Activated naive CD4-positive, alpha-beta T cell treated with anti-CD3 and anti-CD28 coated beads, Interleukin-2, amount 50 U/mL, for 24 hours (primary cell): ENCODE measurements at regions not wholly inside any gene's neighbourhood (a gene's known extent, or its start where the extent isn't known, plus 50 kb on each side); places are given as distances from the start of the nearest gene placed in this dataset.

Experiments used
- H3K27ac Mint-ChIP-seq: one replicate; pipeline ENCODE4 v1.8.0; 2021; ENCODE audit warnings: mild to moderate bottlenecking, mixed read lengths
- H3K27me3 Mint-ChIP-seq: one replicate; pipeline ENCODE4 v1.8.0; 2021; ENCODE audit warnings: mixed read lengths
- H3K36me3 Mint-ChIP-seq: one replicate; pipeline ENCODE4 v1.8.0; 2021; ENCODE audit warnings: mixed read lengths
- H3K4me1 Mint-ChIP-seq: one replicate; pipeline ENCODE4 v1.8.0; 2021; ENCODE audit warnings: mixed read lengths
- H3K4me3 Mint-ChIP-seq: one replicate; pipeline ENCODE4 v1.8.0; 2021; ENCODE audit warnings: mild to moderate bottlenecking, mixed read lengths
- H3K9me3 Mint-ChIP-seq: one replicate; pipeline ENCODE4 v1.8.0; 2021; ENCODE audit warnings: mixed read lengths

DNA sequence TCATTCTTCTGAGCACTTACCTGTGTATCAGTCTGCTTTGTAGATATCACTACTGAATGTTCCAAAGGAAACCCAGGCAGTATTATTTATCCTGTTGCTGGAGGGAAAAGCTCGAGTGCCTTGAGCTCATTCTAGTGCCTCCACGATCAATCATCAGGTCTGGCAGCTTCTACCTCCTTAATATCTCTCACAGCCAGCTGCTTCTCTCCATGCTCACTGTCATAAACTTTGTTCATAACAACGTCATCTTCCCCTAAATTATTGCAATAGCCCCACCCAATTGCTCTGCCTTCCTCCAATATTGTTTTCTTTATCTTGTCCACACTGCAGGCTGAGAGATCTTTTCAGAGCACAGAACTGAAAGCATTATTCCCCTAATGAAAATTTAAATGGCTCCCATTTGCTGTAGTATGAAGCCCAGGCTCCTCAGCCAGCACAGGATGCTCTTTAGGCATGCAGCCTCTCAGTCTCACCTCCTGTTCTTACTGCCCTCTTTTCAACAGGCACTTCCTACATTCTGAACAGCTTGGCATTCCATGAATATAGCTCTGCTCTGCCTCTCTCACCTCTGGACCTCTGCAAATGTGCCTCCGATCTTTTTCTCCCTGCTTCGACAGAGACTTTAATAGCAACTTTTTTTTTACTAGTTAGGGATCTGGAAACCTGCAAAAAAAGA lies 504.2 kb upstream of the IGFBP7 start:
- H3K9me3 Mint-ChIP-seq, result no peaks in the 10 kb centered on the region
- no peaks in the 10 kb centered on the region for H3K4me1 Mint-ChIP-seq
- no peaks in the 10 kb centered on the region for H3K27me3 Mint-ChIP-seq
- H3K27ac Mint-ChIP-seq, result no peak overlapping the region
- H3K36me3 Mint-ChIP-seq, result no peaks in the 10 kb centered on the region
- no peak overlapping the region for H3K4me3 Mint-ChIP-seq

DNA sequence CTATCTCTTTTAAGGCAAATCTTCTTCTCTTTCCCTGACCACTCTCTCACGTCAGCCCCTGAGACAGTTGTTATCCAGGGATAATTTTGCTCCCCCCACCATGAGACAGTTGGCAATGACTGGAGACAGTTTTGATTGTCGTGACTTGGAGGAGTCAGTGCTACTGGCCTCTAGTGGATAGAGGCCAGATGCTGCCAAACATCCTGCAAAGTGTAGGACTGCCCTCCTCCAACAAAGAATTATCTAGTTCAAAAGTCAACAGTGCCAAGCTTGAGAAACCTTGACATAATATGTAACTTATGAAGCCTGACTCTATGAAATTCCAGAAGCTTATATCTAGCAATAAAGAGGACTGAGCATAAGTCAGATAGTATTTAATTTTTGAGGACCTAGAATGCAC lies 502.1 kb upstream of the IGFBP7 start:
- Mint-ChIP-seq H3K9me3 (no peaks in the 10 kb centered on the region), H3K27me3 (no peaks in the 10 kb centered on the region), H3K4me1 (no peaks in the 10 kb centered on the region), H3K36me3 (no peaks in the 10 kb centered on the region), H3K4me3 (no peak overlapping the region), H3K27ac (no peak overlapping the region)

DNA sequence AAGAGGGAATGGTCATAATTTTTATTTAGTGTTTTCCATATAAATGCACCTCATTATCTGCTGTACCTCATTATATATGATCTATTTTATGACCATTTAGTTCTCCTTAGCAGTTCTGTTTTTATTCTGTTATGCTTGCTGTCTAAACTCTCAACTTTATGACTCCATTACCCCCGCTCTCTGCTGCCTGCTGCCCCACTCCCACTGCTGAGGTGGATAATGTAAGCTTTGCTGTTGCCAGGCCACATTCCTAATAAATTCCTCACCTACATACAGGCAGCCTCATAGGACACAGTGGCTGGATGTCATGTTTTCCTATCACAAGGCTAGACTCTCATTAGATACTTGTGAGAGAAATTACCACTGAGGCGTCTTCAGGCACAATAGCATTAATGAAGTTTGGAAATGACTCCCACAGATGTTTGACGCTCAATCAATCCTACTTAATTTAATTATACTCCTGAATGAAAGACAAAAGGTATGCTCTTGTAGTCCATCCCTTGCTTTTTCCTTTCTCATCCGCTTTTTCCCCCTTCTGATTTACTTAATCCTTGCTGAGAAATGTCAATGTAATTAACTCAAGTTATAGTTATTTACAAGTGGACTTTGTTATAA lies 497.5 kb upstream of the IGFBP7 start:
- Mint-ChIP-seq H3K36me3 (no peaks in the 10 kb centered on the region), H3K4me1 (no peaks in the 10 kb centered on the region), H3K9me3 (peaks cover 4% of the 10 kb centered on the region), H3K27ac (no peak overlapping the region), H3K27me3 (no peaks in the 10 kb centered on the region), H3K4me3 (no peak overlapping the region)

DNA sequence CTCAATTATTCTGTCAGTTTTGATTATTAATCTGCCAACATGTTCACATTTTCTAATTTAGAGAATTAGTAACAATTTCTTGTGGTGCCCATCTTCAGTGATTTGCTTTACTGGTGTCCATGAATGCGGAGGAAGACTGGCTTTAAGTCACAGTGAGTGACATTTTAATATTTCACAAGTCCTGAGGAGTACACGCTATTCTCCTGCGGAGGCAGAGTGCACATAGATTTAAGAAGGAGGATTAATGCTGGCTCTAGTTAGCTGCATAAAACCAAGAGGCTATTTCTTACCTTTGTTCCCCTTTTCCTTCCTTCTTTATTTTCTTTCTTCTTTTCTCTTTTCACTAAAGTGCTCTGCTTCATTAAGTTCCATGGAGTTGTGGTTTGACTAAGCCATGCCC lies 495.2 kb upstream of the IGFBP7 start:
- Mint-ChIP-seq H3K36me3 (no peaks in the 10 kb centered on the region), H3K27me3 (no peaks in the 10 kb centered on the region), H3K4me3 (no peak overlapping the region), H3K9me3 (peaks cover 4% of the 10 kb centered on the region), H3K4me1 (no peaks in the 10 kb centered on the region), H3K27ac (no peak overlapping the region)

DNA sequence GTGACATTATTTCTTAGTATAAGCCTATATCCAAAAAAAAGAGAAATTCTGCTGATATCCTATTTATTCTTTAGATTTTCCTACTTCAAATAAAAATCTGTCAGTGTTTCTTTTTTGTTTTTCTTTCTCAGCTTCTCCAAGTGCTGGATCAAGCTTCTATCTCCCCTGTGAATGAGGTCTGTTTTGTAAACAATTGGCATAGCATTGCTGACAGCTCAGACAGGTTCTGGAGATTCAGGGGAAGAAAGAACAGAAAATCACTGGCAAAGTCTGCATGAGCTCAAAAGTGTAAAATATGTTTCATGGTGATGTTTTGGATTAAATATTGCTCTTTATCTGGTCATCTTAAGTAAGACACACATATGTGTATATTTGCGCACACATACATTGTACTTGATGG lies 492.0 kb upstream of the IGFBP7 start:
- no peaks in the 10 kb centered on the region for H3K36me3 Mint-ChIP-seq
- H3K27me3 Mint-ChIP-seq, result no peaks in the 10 kb centered on the region

DNA sequence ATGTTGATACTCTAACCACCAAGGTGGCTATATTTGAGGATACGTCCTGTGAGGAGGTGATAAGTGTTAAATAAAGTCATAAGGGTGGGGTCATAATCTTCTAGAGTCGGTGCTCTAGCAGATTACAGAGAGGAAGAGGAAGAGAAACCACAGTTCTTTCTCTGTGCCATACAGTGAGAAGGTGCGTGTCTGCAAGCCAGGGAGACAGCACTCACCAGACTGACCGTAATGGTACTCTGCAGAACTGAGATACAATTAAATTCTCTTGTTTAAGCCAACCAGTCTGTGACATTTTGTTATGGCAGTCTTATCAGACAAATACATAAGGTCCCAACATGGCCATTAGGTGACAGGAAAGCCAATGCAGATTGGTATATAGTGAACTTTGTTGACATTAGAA lies 480.9 kb upstream of the IGFBP7 start:
- Mint-ChIP-seq H3K4me3 (no peak overlapping the region), H3K9me3 (peaks cover 12% of the 10 kb centered on the region), H3K27ac (no peak overlapping the region), H3K4me1 (no peaks in the 10 kb centered on the region), H3K27me3 (no peaks in the 10 kb centered on the region), H3K36me3 (no peaks in the 10 kb centered on the region)

More for the DNA sequence above, 492.0 kb upstream of the IGFBP7 start:
- no peaks in the 10 kb centered on the region for H3K4me1 Mint-ChIP-seq
- no peak overlapping the region for H3K4me3 Mint-ChIP-seq
- peaks cover 4% of the 10 kb centered on the region for H3K9me3 Mint-ChIP-seq
- no peak overlapping the region for H3K27ac Mint-ChIP-seq

DNA sequence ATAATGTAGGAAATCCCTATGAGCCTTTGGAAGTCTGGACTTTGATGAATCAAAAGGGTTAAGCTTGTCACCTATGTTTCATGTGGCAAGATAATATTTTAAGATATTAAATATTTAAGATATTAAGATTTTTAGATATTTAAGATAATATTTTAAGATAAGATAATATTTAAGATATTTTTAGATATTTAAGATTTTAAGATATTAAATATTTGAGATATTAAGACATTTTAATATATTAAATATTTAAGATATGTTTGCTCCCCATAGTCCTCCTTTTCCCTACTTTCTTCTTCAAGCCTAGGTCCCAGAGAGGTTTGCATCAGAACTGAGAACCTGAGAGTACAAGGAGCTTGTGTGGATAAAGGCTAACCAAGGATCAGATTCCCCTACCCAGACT lies 478.4 kb upstream of the IGFBP7 start:
- H3K9me3 Mint-ChIP-seq, result peaks cover 12% of the 10 kb centered on the region
- no peak overlapping the region for H3K27ac Mint-ChIP-seq
- H3K27me3 Mint-ChIP-seq, result no peaks in the 10 kb centered on the region
- H3K4me3 Mint-ChIP-seq, result no peak overlapping the region
- H3K36me3 Mint-ChIP-seq, result no peaks in the 10 kb centered on the region
- no peaks in the 10 kb centered on the region for H3K4me1 Mint-ChIP-seq

DNA sequence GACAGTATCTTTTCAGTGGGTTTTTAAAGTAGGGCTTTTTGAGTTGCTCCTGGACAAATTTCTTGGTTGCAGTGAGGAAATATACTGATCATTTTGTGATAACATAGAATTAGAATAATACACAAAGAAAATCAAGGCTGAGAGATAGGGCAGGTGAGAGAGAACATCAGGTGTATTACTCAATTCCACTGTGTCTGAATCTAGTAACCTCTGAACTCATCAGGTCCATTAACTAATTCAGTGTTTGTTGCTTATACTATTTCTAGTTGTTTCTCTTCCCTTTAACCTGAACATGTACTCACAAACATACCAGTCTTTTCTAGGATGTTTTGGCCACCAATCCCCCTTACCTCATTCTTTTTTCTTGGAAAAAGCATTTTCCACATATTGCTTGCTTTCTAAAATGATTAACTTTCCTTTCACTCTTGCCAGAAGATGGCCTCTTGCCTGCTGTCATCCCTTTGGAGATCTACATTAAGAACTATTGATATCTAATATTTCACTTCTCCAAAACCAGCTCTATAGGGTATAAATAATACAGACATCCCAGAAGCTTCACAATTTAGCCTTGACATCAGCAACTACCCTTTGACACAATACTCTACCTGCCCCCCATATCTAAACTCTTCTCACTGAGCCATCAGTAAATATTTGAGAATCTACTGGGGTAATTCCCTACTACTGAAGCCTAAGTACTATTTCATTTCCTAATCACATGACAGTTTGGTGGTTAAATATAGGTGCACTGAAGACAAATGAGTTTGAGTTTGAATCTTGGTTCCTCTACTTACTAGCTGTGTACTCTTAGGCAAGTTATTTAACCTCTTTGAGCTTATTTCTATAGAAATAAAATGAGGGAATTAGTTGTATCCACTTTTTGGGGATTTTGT lies 470.8 kb upstream of the IGFBP7 start:
- no peak overlapping the region for H3K27ac Mint-ChIP-seq
- H3K27me3 Mint-ChIP-seq, result no peaks in the 10 kb centered on the region
- H3K4me3 Mint-ChIP-seq, result no peak overlapping the region
- H3K36me3 Mint-ChIP-seq, result no peaks in the 10 kb centered on the region
- H3K4me1 Mint-ChIP-seq, result no peaks in the 10 kb centered on the region
- peaks cover 7% of the 10 kb centered on the region for H3K9me3 Mint-ChIP-seq

DNA sequence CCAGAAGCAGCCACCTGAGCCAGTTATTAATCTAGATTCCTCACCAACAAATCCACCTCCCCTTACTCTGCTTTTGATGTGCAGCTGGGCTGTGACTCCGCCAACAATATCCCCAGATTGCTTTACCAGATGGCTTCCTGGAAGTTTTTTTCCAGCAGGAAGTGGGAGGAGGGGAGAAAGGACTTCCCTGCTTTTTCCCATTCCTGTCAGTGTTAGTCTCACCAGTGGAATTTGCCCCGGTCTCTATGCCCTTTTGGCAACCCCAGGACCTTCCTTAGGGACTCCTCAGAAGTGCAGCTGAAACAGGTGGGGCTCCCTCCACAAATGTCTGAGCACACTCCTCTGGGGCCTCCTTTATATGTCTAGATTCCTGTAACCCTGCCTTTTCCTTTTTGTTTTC lies 465.2 kb upstream of the IGFBP7 start:
- Mint-ChIP-seq H3K27ac (no peak overlapping the region), H3K27me3 (no peaks in the 10 kb centered on the region), H3K4me3 (no peak overlapping the region), H3K9me3 (peaks cover 7% of the 10 kb centered on the region), H3K4me1 (no peaks in the 10 kb centered on the region), H3K36me3 (no peaks in the 10 kb centered on the region)

DNA sequence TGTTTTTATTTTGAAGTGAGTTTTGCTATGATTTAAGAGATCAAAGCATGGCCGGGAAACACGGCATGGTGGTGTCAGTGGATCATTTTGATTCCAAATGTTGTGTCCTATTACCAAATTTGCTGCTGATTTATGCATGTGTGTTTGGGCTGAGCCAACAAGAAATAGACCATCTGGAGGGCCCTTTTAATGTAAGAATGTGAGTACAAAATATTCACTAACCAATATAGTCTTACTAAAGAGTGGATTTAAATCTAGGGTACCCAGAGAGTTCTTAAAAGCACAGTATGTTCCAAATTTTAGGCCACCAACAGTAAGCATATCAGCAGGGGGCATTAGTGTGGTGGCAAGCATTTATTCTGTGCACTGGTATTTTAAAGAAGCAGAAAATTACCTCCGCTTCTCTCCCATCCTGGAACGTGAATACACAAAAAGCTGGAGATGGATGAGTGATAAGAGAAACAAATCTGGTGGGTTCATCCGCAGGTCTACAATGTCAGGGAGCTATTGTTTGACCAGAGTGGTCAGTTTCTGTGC lies 444.4 kb upstream of the IGFBP7 start:
- H3K4me1 Mint-ChIP-seq, result no peaks in the 10 kb centered on the region
- no peaks in the 10 kb centered on the region for H3K27me3 Mint-ChIP-seq
- H3K4me3 Mint-ChIP-seq, result no peak overlapping the region
- no peak overlapping the region for H3K27ac Mint-ChIP-seq
- H3K36me3 Mint-ChIP-seq, result no peaks in the 10 kb centered on the region
- H3K9me3 Mint-ChIP-seq, result peaks cover 6% of the 10 kb centered on the region

DNA sequence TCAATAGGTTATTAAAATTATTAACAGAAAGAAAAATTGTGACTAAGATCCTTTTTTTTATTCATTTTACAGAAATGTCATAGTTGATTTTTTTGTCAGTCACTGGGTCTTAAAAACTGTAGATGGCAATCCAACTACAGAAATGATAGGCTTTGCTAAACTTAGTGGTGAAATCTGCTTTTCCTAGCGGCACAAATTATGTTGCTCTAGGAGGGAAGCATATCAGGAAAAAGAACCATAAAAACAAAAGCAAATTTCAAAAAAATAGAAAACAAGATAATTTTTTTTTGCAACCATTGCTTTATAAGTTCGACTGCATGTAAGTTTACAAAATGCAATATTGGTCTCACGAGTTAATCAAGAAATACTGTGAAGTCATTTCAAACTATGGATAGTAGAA lies 443.5 kb upstream of the IGFBP7 start:
- no peak overlapping the region for H3K4me3 Mint-ChIP-seq
- H3K4me1 Mint-ChIP-seq, result no peaks in the 10 kb centered on the region
- H3K9me3 Mint-ChIP-seq, result peaks cover 6% of the 10 kb centered on the region
- no peaks in the 10 kb centered on the region for H3K27me3 Mint-ChIP-seq
- no peaks in the 10 kb centered on the region for H3K36me3 Mint-ChIP-seq
- no peak overlapping the region for H3K27ac Mint-ChIP-seq

DNA sequence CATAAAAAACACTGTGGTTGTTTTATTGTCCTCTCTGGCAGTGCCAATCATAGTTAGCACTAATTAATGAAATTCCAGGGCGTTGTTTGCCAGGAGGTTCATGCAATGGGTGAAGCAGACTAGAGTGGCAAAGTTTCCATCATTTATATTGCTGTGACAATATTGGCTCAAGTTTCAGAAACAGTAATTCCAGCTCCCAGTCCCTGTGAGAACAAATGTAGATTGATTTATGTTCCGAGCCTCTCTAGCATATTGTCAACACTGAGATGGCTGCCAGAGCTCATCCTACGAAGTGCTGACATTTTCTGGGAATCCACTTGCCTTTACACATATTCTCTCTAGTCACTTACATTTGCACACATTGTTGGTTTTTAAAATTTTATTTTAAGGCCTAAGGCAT lies 440.0 kb upstream of the IGFBP7 start:
- Mint-ChIP-seq H3K27me3 (no peaks in the 10 kb centered on the region), H3K36me3 (no peaks in the 10 kb centered on the region), H3K4me1 (no peaks in the 10 kb centered on the region), H3K27ac (no peak overlapping the region), H3K4me3 (no peak overlapping the region), H3K9me3 (peaks cover 6% of the 10 kb centered on the region)

DNA sequence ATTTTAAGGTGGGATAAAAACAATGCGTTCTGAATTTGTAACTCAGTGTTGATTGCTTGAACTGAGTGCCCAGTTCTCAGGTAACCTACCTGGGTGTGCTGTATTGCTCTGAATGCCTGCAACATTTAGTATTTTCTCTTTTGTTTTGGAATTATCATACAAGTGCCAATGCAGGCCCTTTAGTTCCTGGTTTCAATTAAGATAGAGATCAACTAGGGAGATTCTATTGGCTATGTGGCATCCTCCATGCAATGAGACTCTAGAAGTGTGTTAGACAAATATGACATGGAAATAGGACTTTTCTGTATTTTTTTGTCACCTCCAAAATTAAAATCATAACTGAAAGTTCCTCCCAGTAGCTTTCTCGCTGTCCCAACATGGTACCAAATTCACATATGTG lies 438.7 kb upstream of the IGFBP7 start:
- Mint-ChIP-seq H3K9me3 (peaks cover 6% of the 10 kb centered on the region), H3K36me3 (no peaks in the 10 kb centered on the region), H3K4me1 (no peaks in the 10 kb centered on the region), H3K27me3 (no peaks in the 10 kb centered on the region), H3K4me3 (no peak overlapping the region), H3K27ac (no peak overlapping the region)

DNA sequence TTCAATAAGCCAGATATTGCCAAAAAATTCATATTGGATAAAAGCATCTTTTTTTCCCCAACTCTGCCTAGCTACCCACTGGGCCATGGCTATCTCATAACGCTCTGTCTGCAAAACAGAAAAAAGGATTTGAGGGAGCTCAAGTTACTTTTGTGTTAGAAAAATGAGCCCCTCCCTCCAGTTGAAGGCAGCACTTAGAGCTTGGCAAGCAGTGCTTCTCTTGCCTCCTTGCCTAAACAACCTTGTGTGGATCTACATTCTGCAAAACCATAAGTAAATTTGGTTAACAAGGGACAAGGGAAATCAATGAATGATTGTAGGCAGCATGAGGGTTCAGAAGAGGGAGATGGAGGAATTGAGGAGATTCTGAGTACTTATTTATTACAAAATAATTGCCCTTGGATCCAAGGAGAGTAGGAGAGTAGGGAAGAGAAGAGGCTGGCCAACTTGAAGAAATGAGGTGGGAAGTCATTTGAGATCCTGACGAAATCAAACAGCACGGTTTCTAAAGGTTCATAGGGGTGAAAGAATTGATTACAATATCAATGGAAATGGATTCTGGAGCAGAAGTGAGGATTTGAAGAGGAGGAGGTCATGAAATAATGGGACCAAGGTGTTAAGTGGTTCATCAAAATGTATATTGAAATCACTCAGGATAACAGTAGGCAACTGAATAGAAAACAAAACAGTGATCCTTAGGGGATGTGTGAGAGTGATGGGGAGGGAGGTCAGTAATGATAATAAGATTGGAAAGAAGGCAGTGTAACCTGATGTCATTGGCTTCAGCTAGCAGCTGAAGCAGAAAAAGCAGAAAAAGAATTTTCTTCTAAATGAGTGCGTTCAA lies 434.8 kb upstream of the IGFBP7 start:
- H3K36me3 Mint-ChIP-seq, result no peaks in the 10 kb centered on the region
- no peaks in the 10 kb centered on the region for H3K27me3 Mint-ChIP-seq
- no peaks in the 10 kb centered on the region for H3K9me3 Mint-ChIP-seq
- H3K4me1 Mint-ChIP-seq, result no peaks in the 10 kb centered on the region
- H3K27ac Mint-ChIP-seq, result no peak overlapping the region
- H3K4me3 Mint-ChIP-seq, result no peak overlapping the region

DNA sequence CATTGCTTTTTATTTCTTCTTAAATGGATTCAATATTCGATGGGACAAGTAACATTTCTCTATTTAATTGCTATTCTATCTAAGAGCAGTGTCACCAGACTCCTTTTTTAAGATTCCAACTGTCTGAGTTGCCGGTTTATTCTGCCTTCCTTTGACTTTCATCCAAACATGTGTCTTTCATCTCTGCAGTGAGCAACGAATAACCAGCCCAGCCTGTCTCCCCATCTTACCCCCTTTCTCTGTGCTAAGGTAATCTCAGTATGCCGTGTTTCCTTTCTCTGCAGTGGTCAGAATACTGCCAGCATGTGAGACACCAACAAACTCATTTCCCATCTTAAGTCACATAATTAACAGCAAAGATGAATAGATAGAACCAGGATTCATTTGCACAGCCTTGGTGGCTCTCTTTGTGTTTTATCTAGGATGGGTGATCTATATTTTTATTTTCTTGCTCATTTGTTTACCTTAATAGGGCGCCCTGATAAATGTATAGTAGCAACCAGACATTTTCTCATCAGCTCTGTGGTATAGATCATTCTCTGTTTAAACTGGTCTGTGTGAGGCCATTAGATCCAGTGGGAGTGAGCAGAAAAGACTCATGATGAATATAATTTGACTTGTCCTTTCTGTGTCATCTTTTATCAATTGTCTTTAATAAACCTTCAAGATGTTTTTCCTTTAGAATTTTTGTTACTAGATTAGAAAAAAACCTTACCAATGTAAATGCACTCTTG lies 394.8 kb upstream of the IGFBP7 start:
- Mint-ChIP-seq H3K27ac (no peak overlapping the region), H3K36me3 (no peaks in the 10 kb centered on the region), H3K4me1 (no peaks in the 10 kb centered on the region), H3K4me3 (no peak overlapping the region), H3K27me3 (no peaks in the 10 kb centered on the region), H3K9me3 (peaks cover 5% of the 10 kb centered on the region)
